ENCODE measurements at regions not wholly inside any gene's neighbourhood (a gene's known extent, or its start where the extent isn't known, plus 50 kb on each side); places are given as distances from the start of the nearest gene placed in this dataset.

DNA sequence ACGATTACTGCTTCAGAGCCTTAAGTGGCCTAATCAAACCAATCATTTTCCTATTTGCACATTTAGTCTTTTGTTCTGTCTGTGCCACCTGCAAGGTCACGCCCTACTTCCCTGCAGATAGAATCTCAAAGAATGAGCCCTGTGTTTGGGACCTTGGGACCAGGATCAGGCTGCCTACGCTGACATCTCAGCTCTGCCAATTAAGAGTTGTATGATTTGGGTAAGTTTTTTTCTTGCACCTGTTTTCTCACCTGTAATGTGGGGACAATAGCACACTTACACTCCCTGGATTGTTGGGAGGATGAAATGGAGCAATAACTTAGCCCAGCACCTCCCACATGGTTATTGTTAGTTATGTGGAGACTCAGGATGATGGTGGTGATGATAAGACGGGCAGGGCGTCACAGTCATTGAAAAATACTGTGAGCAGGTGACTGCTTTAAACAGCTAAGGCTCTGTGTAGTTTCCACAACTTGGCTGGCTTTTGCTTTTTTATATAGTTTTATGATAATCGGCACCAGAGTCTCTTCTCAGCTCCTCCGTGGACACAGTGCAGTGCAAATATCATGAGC, 155.0 kb downstream of the ADAMTS15 start:
- TF ChIP-seq POLR2A (IDR thresholded peaks at IDR 0.05; ENCODE audit: low read length) (no peak), GATA1 (IDR thresholded peaks at IDR 0.05; ENCODE audit: low read depth, low read length) (no peak)
